Epithelial cell of proximal tubule (primary cell): ENCODE measurements at regions not wholly inside any gene's neighbourhood (a gene's known extent, or its start where the extent isn't known, plus 50 kb on each side); places are given as distances from the start of the nearest gene placed in this dataset.

Experiments
- DNase-seq: peaks from one replicate; pipeline ENCODE4 v3.0.0-alpha.2; 2011; ENCODE audit warnings: low read depth
- H3K4me3 ChIP-seq: 2 replicates; pipeline ENCODE4 v1.5.1; 2011; ENCODE audit warnings: low read depth, mild to moderate bottlenecking, low read length
- CTCF ChIP-seq: conservative IDR thresholded peaks from 2 replicates; pipeline ENCODE4 v1.5.1; 2012; ENCODE audit warnings: low read depth, mild to moderate bottlenecking, low read length

GRCh38 chr3:163315786-163316185 lies 1762.5 kb downstream of the SI start:
- no peak for DNase-seq

GRCh38 chr3:163306405-163306804 lies 1771.9 kb downstream of the SI start:
- no peak for DNase-seq
- TF ChIP-seq CTCF = no peak
- no peak overlapping the region for H3K4me3 ChIP-seq

More at GRCh38 chr3:163315786-163316185, 1762.5 kb downstream of the SI start:
- TF ChIP-seq CTCF = no peak
- H3K4me3 ChIP-seq = no peak overlapping the region

- H3K4me3 ChIP-seq = no peak overlapping the region
- TF ChIP-seq CTCF = no peak
- no peak for DNase-seq
These were observed 1777.1 kb downstream of the OTOL1 start for GRCh38 chr3:163273694-163274093.

GRCh38 chr3:163266731-163267130 lies 1770.1 kb downstream of the OTOL1 start:
- H3K4me3 ChIP-seq = no peak overlapping the region
- no peak for TF ChIP-seq CTCF
- no peak for DNase-seq

- no peak for TF ChIP-seq CTCF
- DNase-seq = no peak
- H3K4me3 ChIP-seq = no peak overlapping the region
These were observed 1765.0 kb downstream of the OTOL1 start for GRCh38 chr3:163261618-163262017.

GRCh38 chr3:163261056-163261455 lies 1764.4 kb downstream of the OTOL1 start:
- no peak for TF ChIP-seq CTCF

GRCh38 chr3:163218336-163218735 lies 1721.7 kb downstream of the OTOL1 start:
- DNase-seq = no peak
- H3K4me3 ChIP-seq = no peak overlapping the region
- TF ChIP-seq CTCF = no peak

More at GRCh38 chr3:163261056-163261455, 1764.4 kb downstream of the OTOL1 start:
- no peak for DNase-seq
- H3K4me3 ChIP-seq = no peak overlapping the region
